NCI-H1417 (cell line): ENCODE measurements at regions not wholly inside any gene's neighbourhood (a gene's known extent, or its start where the extent isn't known, plus 50 kb on each side); places are given as distances from the start of the nearest gene placed in this dataset.
"Not testable (repeated sequence)": the region's sequence is repeated elsewhere in the genome, so short reads cannot be mapped to it uniquely, and the experiment has no call there.

ENCODE experiments used
- DNase-seq, 3 experiments: peaks; one replicate each; lab custom pipeline; 2025; lab: John Stamatoyannopoulos, UW

DNA sequence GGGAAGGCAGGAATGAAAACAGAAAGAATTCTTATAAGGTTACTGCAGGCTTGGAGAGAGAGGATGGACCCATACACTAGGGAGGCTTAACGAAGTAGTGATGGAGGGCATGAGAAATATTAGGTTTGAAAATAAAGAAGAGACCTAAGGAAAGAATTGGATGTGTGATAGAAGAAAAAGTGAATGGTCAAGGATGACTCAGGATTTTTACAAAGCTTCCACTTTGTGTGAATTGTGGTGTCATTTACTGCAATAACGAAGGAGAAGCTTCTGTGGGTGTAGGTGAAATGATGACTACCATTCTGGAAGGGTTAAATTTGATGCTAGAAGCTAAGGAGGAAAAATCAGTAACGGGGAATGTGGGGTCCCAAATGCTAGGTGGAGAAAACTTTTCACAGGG is 191.2 kb downstream of the UTRN start:
- DNase-seq: no peak

DNA sequence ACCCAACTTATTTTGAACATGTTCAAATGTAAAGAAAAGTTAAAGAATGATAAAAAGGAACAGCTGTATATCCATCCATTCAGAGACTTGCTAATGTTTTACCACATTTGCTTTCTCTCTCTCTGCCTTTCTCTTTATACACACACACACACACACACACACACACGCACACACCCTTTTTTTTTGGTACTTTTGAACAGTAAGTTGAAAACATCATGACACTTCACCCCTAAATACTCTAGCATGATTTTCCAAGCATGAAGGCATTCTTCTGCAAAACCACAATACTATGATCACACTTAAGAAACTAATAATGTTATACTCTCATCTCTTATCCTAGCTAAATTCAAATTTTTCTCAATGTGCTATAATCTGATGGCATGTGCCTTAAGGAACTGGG is 192.3 kb downstream of the UTRN start:
- no peak for DNase-seq

DNA sequence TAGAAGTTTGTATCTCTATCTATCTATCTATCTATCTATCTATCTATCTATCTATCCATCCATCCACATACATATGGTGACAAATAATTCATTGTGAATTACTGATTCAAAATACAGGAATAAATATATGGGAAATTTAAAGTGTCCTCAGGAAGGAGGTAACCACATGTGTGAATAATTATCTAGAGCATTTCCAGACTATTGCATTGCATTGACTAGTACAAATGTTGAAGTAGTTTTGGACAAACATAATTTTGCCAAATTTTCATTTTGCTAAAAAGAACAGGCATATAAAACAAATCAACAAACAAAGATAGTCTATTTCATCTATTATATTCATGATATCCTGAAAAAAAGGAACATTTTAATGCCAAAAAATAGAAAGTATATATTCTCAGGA is 192.7 kb downstream of the UTRN start:
- DNase-seq: no peak

DNA sequence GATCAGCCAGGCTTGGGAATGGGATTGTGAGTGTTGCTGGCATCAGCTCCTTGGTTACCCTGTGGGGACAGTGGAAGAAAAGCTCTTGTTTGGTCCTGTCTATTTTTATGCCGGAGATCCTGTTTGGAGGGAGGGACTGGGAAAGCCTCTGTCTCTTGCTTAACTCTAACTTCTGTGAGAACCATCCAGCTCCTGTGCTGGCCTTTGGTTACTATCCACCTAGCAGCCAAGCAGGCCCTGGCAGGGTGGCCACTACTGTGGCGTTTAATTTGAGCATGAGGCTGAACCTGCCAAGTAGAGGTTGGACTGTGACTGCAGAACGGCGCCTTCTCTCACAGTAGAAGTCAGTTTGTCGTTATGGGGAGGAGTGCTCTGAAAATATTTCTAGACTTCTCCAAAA is 193.3 kb downstream of the UTRN start:
- DNase-seq: no peak

DNA sequence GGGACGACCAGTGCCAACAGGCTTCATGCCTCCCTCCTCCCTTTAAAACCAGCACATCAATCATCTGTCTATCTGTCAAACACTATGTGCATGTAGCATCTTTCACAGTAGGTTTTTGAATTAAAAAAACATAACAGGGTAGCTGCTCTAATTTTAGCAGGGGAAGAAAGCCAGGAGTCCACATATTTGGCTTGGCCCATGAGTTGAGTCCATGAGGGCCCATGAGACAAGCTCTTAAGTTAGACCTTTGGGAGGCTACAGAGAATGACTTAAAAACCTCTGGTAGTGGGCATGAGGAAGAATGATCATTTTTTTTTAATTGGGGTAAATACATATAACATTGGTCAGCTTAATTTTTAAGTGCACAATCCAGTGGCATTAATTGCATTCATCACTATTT is 194.9 kb downstream of the UTRN start:
- DNase-seq: no peak

DNA sequence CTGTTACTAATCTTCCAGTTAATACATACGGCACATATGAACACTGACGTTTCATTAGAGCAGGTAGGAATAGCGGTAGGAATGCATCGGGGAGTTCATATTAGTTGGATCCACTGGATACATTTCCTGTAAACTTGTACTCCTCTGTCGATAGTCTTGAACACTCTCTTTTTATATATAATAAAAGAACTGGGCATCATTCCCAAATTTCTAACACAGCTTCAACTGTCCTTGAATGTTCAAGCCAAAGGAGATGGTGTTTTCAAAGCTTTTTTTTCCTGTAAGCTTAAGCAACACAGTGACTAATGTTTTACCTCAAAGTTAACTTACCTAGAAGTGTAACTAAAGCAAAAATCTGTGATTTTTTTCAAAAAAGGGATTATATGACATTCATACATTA is 195.3 kb downstream of the UTRN start:
- no peak for DNase-seq

GRCh38 chr6:144481527-144481926 is 196.4 kb downstream of the UTRN start:
- no peak for DNase-seq

- peak; percentile 66 to 85 (median 85) for DNase-seq
Measured at GRCh38 chr6:144482142-144482541, 197.0 kb downstream of the UTRN start.

DNA sequence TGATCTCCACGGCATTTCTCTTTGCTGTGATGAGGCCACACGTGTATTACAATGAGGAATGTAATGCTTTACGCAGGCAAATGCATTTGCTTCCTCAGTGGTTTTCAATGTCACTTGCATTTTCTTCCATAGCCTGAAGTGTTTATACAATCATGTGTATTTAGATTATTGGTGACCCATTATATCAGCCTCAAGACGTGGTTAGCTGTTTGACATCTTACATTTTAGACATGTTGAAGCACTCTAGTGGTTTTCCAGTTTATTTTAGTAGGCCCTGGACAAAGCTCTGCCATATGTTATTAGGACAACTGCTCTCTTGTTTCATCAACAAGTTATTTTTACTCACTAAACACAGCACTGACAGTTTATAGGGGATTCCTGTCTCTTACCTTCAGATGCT is 200.4 kb downstream of the UTRN start:
- no peak for DNase-seq

GRCh38 chr6:144488590-144488989 is 203.5 kb downstream of the UTRN start:
- DNase-seq: no peak

DNA sequence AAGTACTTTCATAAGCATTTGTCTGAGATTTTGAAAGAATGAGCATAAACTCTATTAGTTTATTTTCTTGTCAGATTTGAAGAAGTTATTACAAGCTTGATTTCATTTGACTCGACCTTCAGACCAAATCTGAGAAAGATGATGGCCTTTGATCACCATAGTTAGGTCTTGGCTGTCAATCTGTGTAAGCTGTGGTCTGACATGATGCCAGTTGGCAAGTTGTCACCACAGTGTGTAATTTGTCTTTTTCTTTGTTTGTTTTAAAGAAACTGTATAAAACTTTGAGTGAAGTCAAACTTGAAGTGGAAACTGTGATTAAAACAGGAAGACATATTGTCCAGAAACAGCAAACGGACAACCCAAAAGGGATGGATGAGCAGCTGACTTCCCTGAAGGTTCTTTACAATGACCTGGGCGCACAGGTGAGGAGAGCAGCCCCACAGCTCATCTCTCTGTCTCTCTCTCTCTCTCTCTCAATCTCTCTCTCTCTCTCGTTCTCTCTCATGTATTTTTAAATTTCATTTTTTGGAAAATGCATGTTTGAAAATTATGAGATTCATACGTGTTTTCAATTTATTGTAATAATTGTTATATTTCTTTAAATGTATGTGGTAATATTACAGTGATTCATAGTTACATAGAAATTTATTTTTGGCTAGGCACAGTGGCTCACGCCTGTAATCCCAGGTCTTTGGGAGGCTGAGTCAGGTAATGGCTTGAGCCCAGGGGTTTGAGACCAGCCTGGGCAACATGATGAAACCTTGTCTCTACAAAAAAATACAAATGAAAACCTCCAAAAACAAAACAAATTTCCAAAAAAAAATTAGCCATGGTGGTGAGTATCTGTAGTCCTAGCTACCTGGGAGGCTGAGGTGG is 208.1 kb downstream of the UTRN start:
- no peak for DNase-seq

GRCh38 chr6:144495076-144495475 is 209.9 kb downstream of the UTRN start:
- DNase-seq: not testable (repeated sequence)

GRCh38 chr6:144497650-144498049 is 212.5 kb downstream of the UTRN start:
- DNase-seq: no peak

- DNase-seq: no peak
Measured at GRCh38 chr6:144500892-144501291, 215.8 kb downstream of the UTRN start.

GRCh38 chr6:144505214-144505613 is 220.1 kb downstream of the UTRN start:
- not testable (repeated sequence) for DNase-seq

GRCh38 chr6:144506051-144506450 is 220.9 kb downstream of the UTRN start:
- DNase-seq: not testable (repeated sequence)

GRCh38 chr6:144507772-144508312 is 222.7 kb downstream of the UTRN start:
- DNase-seq: not testable (repeated sequence)

GRCh38 chr6:144510859-144511258 is 225.7 kb downstream of the UTRN start:
- DNase-seq: no peak

- DNase-seq: no peak
Measured at GRCh38 chr6:144515761-144516160, 230.6 kb downstream of the UTRN start.

- DNase-seq: no peak
Measured at GRCh38 chr6:144519426-144519825, 234.3 kb downstream of the UTRN start.

- no peak for DNase-seq
Measured at GRCh38 chr6:144528743-144529425, 243.7 kb downstream of the UTRN start.

DNA sequence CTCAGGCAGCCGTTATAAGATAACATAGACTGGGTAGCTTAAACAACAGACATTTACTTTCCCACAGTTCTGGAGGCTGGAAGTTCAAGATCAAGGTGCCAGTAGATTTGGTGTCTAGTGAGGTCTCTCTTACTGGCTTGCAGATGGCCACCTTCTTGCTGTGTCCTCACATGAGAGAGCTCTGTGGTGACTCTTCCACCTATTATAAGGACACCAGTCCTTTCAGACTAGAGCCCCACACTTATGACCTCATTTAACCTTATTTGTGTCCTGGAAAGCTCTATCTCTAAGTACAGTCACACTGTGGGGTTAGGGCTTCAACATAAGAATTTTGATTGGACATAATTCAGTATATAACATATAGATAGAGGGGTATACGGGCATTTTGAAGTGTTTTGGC is 245.0 kb downstream of the UTRN start:
- DNase-seq: no peak

DNA sequence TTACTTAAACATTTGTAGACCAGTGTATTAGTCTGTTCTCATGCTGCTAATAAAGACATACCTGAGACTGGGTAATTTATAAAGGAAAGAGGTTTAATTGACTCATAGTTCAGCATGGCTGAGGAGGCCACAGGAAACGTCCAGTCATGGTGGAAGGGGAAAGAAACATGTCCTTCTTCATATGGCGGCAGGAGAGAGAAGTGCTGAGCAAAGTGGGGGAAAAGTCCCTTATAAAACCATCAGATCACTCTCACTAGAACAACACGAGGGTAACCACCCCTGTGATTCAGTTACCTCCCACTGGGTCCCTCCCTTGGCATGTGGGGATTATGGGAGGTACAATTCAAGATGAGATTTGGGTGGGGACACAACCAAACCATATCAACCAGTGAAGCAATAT is 247.1 kb downstream of the UTRN start:
- DNase-seq: not testable (repeated sequence)
